GM13976 (cell line): ENCODE measurements at regions not wholly inside any gene's neighbourhood (a gene's known extent, or its start where the extent isn't known, plus 50 kb on each side); places are given as distances from the start of the nearest gene placed in this dataset.

Source experiments
- DNase-seq: peaks from one replicate; pipeline ENCODE4 v3.0.0; 2012; ENCODE audit warnings: low spot score
- in situ Hi-C: fragments of 300-500 bp; cut with MboI; formaldehyde crosslinking; loops from one replicate; pipeline ENCODE4 v1.12.0; 2022; ENCODE audit warnings: low sequenced_read_pairs, mixed read lengths, inconsistent platforms; ENCODE audit not compliant: unreplicated experiment
- TF ChIP-seq, protein P1 (sequence below): IDR thresholded peaks from 2 replicates; pipeline ENCODE4 v1.5.1; 2012; ENCODE audit warnings: borderline replicate concordance, mild to moderate bottlenecking; ENCODE audit not compliant: insufficient read depth; ENCODE audit errors: extremely low read depth, missing control alignments, control extremely low read depth

DNA sequence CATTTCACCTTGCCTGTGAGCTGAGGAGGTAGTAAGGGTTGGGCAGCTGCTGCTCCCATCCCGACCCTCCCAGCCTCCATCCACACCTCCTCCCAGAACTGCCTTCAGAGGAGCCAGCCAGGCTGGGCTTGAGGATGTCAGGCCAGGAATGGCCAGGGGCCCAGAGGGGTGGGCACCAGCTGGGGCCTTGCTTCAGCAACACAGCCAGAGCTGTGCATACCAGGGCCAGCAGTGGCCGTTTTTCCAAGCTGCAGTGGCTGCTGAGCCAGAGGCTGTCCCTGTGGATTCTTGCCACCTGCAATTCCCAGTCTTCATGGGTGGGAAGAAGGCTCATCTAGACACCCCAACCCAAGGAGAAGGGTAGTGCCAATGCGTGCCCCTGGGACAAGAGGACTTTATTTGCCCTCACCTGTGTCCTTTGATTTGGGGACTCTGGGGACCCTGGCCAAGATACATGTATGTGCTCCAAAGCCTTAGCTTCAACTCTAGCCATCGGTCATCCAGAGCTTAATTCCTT lies 153.4 kb upstream of the SDK2 start:
- in situ Hi-C loops: no loop called here
- DNase-seq: no peak
- TF ChIP-seq, protein P1, sequence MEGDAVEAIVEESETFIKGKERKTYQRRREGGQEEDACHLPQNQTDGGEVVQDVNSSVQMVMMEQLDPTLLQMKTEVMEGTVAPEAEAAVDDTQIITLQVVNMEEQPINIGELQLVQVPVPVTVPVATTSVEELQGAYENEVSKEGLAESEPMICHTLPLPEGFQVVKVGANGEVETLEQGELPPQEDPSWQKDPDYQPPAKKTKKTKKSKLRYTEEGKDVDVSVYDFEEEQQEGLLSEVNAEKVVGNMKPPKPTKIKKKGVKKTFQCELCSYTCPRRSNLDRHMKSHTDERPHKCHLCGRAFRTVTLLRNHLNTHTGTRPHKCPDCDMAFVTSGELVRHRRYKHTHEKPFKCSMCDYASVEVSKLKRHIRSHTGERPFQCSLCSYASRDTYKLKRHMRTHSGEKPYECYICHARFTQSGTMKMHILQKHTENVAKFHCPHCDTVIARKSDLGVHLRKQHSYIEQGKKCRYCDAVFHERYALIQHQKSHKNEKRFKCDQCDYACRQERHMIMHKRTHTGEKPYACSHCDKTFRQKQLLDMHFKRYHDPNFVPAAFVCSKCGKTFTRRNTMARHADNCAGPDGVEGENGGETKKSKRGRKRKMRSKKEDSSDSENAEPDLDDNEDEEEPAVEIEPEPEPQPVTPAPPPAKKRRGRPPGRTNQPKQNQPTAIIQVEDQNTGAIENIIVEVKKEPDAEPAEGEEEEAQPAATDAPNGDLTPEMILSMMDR: no peak

DNA sequence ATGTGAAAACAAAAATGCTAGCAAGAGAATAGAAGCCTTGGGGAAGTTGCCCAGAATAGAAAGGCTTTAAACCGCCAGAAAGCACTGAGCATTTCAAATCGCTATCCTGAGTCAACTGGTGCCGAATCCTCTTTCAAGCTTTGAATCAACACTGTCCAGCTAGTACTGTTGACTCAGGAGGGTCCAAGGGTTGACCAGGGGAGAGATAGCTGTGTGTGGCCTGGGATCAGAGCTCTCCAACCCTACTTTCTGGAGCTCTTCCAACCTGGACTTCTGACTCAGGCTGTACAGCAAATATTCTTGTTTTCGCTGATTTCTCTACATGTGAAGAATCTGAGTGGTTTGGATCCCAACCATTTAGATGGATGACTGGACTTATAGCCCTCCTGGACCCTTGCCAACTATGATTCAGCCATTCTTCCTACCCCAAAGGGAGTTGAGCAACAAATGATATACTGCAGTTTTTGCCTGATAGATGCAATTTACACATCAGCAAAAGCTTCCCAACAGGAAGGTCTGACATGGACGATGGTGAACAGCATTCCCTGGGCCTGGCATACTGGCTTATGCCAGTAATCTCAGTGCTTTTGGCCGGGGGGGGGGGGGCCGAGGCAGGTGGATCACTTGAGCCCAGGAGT lies 154.0 kb upstream of the SDK2 start:
- no peak for DNase-seq
- TF ChIP-seq, protein P1: no peak
- in situ Hi-C loops: no loop called here

DNA sequence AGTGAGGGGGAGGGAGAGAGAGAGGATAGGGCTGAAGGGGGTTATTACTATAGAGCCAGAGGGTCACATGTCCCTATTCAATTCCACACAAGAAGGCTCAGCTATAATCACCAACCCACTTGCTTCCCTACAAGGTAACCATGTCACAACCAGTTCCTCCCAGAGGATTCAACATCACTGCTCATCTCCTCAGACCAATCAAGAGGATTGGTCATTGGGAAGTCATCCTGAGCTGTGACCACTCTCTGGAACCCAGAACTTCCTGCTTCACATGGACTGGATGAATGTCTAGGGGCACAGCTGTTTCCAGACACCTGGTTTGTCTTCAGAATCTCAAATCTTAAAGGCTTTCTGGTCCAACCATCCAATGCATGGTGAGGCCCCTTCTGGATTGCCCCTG lies 154.9 kb upstream of the SDK2 start:
- TF ChIP-seq, protein P1: no peak
- in situ Hi-C loops: no loop called here
- DNase-seq: no peak

DNA sequence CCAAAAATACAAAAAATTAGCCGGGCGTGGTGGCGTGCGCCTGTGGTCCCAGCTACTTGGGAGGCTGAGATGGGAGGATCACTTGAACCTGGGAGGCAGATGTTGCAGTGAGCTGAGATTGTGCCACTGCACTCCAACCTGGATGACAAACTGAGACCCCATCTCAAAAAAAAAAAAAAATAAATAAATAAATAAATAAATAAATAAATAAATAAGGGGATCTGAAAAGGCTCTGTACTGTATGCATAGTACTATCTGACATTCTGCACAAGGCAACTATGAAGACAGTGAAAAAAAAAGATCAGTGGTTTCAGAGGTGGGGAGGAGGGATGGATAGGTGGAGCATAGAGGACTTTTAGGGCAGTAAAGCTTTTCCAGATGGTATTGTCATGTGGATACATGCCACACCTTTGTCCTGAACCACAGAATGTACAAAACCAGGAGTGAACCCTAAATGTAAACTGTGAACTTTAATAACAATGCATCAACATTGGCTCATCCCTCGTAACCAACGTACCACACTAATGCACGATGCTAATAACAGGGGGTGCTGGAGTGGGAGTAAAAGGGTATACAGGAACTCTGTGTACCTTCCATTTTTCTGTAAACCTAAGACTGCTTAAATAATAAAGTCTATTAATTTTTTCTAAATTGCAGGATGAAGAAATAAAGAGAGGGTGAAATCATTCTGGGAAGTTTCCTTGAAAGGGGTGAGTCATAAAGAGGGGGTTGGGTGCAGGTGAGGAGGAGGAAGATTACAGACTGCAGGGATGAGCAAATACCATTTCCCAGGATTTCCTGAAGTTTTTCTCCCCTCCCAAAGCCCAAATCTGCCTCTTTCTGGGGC lies 155.8 kb upstream of the SDK2 start:
- in situ Hi-C loops: no loop called here
- DNase-seq: no peak
- TF ChIP-seq, protein P1: no peak

DNA sequence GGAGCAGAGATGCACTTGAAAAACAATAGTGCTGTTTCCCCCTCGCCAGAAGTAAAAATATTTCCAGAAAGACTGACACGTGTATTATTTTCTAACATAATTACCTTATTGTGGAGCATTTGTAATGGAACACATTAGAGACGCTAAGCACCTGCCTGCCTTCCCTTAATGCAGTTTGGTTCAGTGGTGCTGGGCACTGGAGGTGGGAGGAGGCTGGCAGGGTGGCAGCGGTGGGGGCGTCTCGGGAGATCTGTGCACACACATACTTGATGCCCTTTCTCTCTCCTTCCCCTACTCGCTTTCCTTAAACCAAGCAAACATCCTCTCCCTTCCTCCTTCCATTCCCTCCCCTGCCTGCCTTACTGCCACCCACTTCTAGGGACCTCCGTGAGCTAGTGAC lies 156.6 kb upstream of the SDK2 start:
- in situ Hi-C loops: no loop called here
- TF ChIP-seq, protein P1: no peak
- DNase-seq: no peak

DNA sequence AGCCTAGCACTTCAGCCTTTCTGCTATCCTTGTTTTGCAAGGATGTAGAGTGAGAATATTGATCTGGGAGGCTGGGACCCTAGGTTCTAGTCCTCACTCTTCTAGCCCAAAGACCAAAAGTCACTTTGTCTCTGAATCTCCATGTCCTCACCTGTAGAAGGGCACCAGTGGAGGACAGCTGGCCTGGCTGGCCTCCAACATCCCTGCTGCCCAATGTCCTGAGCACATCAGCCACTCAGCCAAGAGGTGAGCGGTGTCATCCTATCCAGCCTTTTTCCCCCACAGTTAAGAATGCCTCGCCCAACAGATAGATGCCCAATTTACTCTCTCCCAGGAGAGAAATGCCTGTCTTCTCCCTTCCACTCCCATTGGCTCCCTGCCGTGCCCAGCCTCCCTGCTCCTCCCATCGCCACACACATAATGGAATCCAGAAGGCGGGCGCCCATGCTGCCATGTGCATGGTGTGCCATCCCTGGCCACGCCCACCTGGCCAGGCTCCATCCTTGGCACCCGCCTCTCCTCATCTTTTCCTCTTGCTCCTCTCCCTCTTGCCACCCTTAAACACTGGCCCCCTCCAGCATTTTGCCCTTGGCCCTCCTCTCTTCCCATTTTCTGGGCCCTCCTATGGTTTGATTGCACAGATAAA lies 157.3 kb upstream of the SDK2 start:
- TF ChIP-seq, protein P1: no peak

More for the DNA sequence above, 157.3 kb upstream of the SDK2 start:
- in situ Hi-C loops: no loop called here
- DNase-seq: no peak
